GM23338 (cell line): ENCODE measurements at regions not wholly inside any gene's neighbourhood (a gene's known extent, or its start where the extent isn't known, plus 50 kb on each side); places are given as distances from the start of the nearest gene placed in this dataset.

Experiments used
- EZH2 ChIP-seq: fragments of 200-600 bp; sonication (generic); IDR thresholded peaks from one replicate; pipeline ENCODE4 v1.8.0; 2017; ENCODE audit warnings: antibody characterized with exemption, mild to moderate bottlenecking, low read depth; ENCODE audit not compliant: unreplicated experiment
- POLR2AphosphoS5 ChIP-seq: IDR thresholded peaks from 2 replicates; pipeline ENCODE4 v1.6.1; 2016; ENCODE audit warnings: antibody characterized with exemption, low read depth
- REST ChIP-seq: IDR thresholded peaks from one replicate; pipeline ENCODE4 v1.6.1; 2018; ENCODE audit warnings: antibody characterized with exemption; ENCODE audit not compliant: unreplicated experiment
- STAT1 ChIP-seq: IDR thresholded peaks from one replicate; pipeline ENCODE4 v1.6.1; 2016; ENCODE audit warnings: antibody characterized with exemption; ENCODE audit not compliant: unreplicated experiment
- ZNF331 ChIP-seq: fragments of 250-450 bp; sonication (Bioruptor Pico); IDR thresholded peaks from 2 replicates; pipeline ENCODE4 v1.5.0; 2020; ENCODE audit warnings: low read depth, mild to moderate bottlenecking, moderate library complexity
- TF ChIP-seq, protein P1 (sequence below), 2 experiments: fragments of 200-600 bp in 1 of 2; sonication (generic) in 1 of 2; conservative IDR thresholded peaks; 2 replicates each; pipeline versions ENCODE4 v1.5.1 to v1.6.1; 2016 to 2017; ENCODE audit warnings: antibody characterized with exemption in 2 of 2, low read depth in 2 of 2, mild to moderate bottlenecking in 2 of 2, moderate library complexity in 1 of 2
- TF ChIP-seq, protein P2 (sequence below): IDR thresholded peaks from 2 replicates; pipeline ENCODE4 v1.6.1; 2016; ENCODE audit warnings: antibody characterized with exemption

DNA sequence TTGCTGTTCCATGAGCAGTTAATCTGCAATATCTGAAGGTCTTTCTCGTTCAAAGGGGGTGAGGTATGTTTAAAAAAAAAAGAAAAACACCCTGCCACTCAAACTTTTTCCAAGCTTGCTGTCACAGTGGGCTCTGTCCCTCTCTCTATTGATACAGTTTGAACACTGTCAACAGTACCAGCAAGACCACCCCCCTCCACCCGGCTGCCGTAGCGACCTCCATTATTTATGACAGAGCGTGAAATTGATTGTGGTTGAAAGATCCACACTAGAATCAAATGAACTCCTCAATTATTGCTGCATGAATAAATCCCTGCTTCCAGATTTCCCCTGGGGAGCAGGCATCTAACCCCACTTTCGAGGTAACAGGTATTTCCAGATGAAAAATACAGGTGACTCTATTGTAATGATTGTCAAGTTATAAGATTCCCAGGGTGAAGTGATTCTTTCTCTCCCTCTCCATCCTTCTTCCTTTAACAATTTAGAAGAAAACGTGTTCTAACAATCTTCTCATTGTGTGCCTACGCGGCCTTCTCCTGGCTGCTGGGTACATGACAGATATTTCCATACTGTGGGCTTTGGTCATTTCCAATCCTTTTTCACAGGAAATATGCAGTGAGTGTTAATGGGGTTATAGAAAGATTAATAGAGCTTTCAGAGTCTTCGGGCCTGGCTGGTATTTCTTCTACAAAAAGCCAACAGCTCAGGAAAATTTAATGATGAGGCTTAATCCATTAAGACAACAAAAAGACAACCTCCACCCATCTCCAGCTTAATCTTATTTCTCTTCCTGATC, 135.7 kb upstream of the C16orf82 start:
- TF ChIP-seq POLR2AphosphoS5, result no peak
- TF ChIP-seq STAT1, result no peak
- TF ChIP-seq, protein P1, sequence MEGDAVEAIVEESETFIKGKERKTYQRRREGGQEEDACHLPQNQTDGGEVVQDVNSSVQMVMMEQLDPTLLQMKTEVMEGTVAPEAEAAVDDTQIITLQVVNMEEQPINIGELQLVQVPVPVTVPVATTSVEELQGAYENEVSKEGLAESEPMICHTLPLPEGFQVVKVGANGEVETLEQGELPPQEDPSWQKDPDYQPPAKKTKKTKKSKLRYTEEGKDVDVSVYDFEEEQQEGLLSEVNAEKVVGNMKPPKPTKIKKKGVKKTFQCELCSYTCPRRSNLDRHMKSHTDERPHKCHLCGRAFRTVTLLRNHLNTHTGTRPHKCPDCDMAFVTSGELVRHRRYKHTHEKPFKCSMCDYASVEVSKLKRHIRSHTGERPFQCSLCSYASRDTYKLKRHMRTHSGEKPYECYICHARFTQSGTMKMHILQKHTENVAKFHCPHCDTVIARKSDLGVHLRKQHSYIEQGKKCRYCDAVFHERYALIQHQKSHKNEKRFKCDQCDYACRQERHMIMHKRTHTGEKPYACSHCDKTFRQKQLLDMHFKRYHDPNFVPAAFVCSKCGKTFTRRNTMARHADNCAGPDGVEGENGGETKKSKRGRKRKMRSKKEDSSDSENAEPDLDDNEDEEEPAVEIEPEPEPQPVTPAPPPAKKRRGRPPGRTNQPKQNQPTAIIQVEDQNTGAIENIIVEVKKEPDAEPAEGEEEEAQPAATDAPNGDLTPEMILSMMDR (conservative IDR thresholded peaks at IDR 0.05; ENCODE audit: low read depth in 2 of 2), result no peak
- no peak for TF ChIP-seq EZH2
- TF ChIP-seq, protein P2, sequence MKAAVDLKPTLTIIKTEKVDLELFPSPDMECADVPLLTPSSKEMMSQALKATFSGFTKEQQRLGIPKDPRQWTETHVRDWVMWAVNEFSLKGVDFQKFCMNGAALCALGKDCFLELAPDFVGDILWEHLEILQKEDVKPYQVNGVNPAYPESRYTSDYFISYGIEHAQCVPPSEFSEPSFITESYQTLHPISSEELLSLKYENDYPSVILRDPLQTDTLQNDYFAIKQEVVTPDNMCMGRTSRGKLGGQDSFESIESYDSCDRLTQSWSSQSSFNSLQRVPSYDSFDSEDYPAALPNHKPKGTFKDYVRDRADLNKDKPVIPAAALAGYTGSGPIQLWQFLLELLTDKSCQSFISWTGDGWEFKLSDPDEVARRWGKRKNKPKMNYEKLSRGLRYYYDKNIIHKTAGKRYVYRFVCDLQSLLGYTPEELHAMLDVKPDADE, result no peak
- TF ChIP-seq REST, result no peak
- TF ChIP-seq ZNF331 (CRISPR knock-in tag), result no peak
